ENCODE measurements at regions not wholly inside any gene's neighbourhood (a gene's known extent, or its start where the extent isn't known, plus 50 kb on each side); places are given as distances from the start of the nearest gene placed in this dataset.

DNA sequence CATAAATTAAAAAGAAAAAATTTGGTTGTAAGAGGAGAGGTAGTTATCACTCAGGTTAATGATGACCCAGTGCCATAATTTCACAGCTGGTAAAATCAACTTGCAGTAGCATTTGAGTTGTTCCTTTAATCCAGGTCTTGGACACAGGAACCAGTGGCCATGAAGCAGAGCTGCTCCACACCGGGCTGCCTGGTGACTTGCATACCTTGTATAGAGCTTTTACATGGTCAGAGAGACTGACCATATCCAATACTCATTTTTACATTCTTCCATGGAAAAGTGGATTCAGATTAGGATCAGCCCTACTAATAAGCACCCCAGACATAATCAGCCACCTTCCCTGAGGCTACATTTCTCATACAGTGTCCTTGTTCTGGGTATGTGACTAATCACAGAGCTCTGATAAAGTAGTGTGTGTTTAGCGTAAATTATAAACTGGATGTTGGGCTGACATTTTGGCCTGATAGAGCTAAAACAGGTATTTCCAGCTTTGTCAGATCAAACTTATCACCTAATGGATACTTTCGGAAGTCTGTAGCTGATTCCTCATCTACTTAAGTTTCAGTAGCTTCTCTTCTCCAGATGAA lies 77.0 kb upstream of the ZSWIM6 start:
- no peak overlapping the region for H3K4me3 ChIP-seq
- no peaks in the 10 kb centered on the region for H3K9me3 ChIP-seq
- no peaks in the 10 kb centered on the region for H3K36me3 ChIP-seq
- H3K27ac ChIP-seq, result no peak overlapping the region
- H3K4me1 ChIP-seq, result no peaks in the 10 kb centered on the region
- no peak for DNase-seq (ENCODE audit: low spot score)
- no peaks in the 10 kb centered on the region for H3K27me3 ChIP-seq
- TF ChIP-seq, protein P1, sequence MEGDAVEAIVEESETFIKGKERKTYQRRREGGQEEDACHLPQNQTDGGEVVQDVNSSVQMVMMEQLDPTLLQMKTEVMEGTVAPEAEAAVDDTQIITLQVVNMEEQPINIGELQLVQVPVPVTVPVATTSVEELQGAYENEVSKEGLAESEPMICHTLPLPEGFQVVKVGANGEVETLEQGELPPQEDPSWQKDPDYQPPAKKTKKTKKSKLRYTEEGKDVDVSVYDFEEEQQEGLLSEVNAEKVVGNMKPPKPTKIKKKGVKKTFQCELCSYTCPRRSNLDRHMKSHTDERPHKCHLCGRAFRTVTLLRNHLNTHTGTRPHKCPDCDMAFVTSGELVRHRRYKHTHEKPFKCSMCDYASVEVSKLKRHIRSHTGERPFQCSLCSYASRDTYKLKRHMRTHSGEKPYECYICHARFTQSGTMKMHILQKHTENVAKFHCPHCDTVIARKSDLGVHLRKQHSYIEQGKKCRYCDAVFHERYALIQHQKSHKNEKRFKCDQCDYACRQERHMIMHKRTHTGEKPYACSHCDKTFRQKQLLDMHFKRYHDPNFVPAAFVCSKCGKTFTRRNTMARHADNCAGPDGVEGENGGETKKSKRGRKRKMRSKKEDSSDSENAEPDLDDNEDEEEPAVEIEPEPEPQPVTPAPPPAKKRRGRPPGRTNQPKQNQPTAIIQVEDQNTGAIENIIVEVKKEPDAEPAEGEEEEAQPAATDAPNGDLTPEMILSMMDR (IDR thresholded peaks at IDR 0.05), result no peak

DNA sequence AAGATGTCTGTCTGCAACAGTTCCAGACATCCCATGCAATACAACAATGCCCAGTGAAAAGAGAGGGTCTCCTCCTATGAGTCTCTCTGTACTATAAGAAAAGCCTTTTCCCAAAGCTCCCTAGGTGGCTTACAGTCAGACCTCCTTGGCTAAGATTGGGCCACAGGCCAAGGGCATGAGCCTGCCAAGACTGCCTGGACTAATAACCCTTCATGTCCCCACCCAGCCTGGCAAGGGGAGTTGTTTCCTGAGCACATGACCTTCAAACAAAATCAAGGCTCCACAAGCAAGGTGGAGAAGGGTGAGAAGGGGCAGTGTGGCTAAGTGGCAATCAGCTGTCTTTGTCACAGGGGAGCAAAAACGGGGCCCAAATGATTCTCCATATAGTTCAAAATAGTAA lies 75.6 kb upstream of the ZSWIM6 start:
- Histone ChIP-seq H3K27ac (no peak overlapping the region), H3K36me3 (no peaks in the 10 kb centered on the region), H3K4me3 (no peak overlapping the region)

DNA sequence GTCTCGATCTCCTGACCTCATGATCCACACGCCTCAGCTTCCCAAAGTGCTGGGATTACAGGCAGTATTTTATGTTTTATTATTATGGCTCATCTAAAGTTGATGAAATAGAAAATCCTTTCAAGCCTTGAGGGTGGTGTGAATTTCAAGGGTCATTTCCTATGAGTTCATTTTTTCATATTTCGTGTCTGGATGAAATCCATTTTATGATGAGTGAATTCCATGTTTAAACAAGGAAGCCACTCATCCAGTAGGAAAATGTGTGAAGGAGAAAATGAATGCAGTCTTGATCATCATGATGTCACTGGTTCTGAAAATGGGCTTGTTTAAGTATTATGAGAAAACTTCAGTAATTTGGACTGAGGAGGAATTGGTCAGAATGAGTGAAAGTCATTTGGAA lies 74.6 kb upstream of the ZSWIM6 start:
- Histone ChIP-seq H3K36me3 (no peaks in the 10 kb centered on the region), H3K4me3 (no peak overlapping the region), H3K9me3 (no peaks in the 10 kb centered on the region), H3K27me3 (no peaks in the 10 kb centered on the region), H3K27ac (no peak overlapping the region), H3K4me1 (no peaks in the 10 kb centered on the region)
- DNase-seq (ENCODE audit: low spot score), result no peak
- TF ChIP-seq, protein P1 (IDR thresholded peaks at IDR 0.05), result no peak

More for the DNA sequence above, 75.6 kb upstream of the ZSWIM6 start:
- Histone ChIP-seq H3K27me3 (no peaks in the 10 kb centered on the region), H3K9me3 (no peaks in the 10 kb centered on the region), H3K4me1 (no peaks in the 10 kb centered on the region)
- DNase-seq (ENCODE audit: low spot score), result no peak
- TF ChIP-seq, protein P1 (IDR thresholded peaks at IDR 0.05), result no peak

DNA sequence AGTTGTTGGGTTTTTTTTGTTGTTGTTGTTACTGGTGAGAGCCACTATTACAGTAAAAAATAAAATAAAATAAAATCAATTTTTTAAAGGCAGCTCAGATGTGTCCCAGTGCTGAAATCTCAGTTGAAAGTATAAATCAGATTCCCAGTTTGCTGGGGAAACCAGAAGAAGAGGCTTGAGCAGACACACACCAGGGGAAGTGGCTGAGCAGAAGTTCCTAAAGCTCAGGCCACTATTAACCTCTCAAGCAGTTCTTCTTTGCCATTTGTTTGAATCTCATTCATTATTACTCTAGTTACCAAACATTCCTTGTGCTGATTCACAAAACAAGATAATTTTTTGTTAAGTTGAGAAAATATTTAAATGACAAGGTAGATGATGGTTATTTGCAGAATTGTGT lies 70.9 kb upstream of the ZSWIM6 start:
- no peaks in the 10 kb centered on the region for H3K36me3 ChIP-seq
- H3K27ac ChIP-seq, result no peak overlapping the region
- H3K4me3 ChIP-seq, result no peak overlapping the region
- no peaks in the 10 kb centered on the region for H3K27me3 ChIP-seq
- TF ChIP-seq, protein P1 (IDR thresholded peaks at IDR 0.05), result no peak
- H3K4me1 ChIP-seq, result no peaks in the 10 kb centered on the region
- no peaks in the 10 kb centered on the region for H3K9me3 ChIP-seq
- no peak for DNase-seq (ENCODE audit: low spot score)

DNA sequence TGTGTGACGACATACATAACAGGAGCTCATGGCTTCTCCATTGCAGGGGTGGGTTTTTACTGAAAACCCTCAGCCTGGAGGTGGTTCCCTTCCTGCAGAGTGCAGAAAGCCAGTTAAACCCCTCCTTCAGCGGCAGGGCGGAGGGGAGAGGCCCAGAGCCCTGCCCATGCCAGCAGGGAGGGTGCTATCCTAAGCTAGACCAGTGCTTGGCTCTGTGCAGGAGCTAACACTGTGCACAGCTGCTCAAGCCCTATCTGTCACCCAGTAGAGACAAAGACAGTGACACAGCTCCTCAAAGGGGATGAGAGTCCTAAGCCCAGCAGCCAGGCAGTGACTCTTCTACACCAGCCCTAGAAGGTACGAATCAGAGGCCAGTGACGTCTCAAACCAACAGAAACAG lies 70.0 kb upstream of the ZSWIM6 start:
- no peak for DNase-seq (ENCODE audit: low spot score)
- Histone ChIP-seq H3K36me3 (no peaks in the 10 kb centered on the region), H3K27me3 (no peaks in the 10 kb centered on the region), H3K27ac (no peak overlapping the region), H3K4me1 (no peaks in the 10 kb centered on the region), H3K4me3 (no peak overlapping the region), H3K9me3 (no peaks in the 10 kb centered on the region)
- TF ChIP-seq, protein P1 (IDR thresholded peaks at IDR 0.05), result no peak

DNA sequence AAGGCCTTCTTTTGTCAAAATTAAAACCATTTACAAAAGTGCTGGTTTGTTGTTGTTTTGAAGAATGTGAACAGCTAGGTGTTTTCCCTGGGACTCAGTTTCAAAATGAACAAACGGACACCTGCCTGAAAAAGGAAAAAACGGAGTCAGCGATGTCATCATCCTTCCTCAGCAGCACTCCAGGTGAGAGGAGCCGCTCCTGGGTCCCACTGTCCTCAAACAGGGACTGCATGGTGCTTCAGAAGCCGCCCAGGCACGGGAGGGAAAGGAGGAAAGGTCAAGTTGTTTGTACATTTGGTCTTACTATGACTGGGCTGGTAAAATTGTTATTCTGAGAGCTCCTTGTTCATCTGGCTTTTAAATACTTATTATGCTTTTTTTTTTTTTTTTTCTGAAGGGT lies 69.0 kb upstream of the ZSWIM6 start:
- TF ChIP-seq, protein P1 (IDR thresholded peaks at IDR 0.05), result no peak
- Histone ChIP-seq H3K27me3 (no peaks in the 10 kb centered on the region), H3K27ac (no peak overlapping the region)

More for the DNA sequence above, 69.0 kb upstream of the ZSWIM6 start:
- H3K4me3 ChIP-seq, result no peak overlapping the region
- H3K9me3 ChIP-seq, result no peaks in the 10 kb centered on the region
- no peaks in the 10 kb centered on the region for H3K36me3 ChIP-seq
- H3K4me1 ChIP-seq, result no peaks in the 10 kb centered on the region
- no peak for DNase-seq (ENCODE audit: low spot score)

Data from right atrium auricular region (tissue), 2 donors.